ENCODE measurements at regions not wholly inside any gene's neighbourhood (a gene's known extent, or its start where the extent isn't known, plus 50 kb on each side); places are given as distances from the start of the nearest gene placed in this dataset.

DNA sequence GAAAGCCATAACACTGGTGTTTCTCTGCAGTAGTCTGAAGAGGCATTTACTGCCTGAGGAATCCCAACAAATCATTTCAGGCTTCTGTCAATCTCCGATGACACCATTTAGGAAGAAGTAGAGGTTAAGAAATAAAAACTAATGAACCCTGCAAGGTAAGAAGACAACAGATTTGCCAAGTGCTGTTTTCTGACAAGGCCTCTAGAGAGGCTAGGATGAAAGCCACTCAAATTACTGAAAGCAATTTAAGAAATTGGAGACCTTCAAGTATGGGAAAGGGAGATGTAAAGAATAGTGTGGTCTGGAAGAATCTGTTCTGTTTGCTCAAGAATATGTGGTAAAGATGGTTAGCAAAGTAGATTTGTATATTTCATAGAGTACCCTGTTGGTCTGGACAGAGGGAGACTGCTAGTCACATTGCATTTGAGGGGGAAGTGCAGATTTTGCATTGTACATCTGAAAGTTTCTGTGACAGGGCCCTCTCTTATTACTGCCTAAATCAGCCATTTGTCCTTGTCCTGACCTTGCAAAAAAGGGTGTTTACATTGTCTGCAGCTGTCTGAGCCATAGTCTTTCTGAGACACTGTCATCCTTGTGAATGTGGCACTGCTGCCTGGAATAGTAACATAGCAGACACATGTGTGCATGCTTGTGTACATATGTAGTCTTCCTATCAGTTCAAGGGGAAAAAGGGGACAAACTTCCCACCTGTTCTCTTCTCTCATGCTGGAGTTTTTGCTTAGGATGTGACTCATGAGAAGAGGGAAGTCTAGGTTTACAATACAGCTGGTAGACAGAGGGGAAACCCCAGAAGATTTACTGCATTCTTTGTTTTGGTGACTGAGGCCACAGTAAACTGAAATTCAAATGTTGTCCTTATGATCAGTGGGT is 640.2 kb upstream of the KIRREL3 start:
- DNase-seq (peak in 2 of 3 donors; percentile 16 to 43), ATAC-seq (ENCODE audit: insufficient read depth, low FRiP score) (no peak)
- H3K36me3 ChIP-seq (ENCODE audit: control insufficient read depth in 4 of 4, insufficient read depth in 4 of 4, low read length in 4 of 4) = no peaks in the 10 kb centered on the region
- TF ChIP-seq, protein P1, sequence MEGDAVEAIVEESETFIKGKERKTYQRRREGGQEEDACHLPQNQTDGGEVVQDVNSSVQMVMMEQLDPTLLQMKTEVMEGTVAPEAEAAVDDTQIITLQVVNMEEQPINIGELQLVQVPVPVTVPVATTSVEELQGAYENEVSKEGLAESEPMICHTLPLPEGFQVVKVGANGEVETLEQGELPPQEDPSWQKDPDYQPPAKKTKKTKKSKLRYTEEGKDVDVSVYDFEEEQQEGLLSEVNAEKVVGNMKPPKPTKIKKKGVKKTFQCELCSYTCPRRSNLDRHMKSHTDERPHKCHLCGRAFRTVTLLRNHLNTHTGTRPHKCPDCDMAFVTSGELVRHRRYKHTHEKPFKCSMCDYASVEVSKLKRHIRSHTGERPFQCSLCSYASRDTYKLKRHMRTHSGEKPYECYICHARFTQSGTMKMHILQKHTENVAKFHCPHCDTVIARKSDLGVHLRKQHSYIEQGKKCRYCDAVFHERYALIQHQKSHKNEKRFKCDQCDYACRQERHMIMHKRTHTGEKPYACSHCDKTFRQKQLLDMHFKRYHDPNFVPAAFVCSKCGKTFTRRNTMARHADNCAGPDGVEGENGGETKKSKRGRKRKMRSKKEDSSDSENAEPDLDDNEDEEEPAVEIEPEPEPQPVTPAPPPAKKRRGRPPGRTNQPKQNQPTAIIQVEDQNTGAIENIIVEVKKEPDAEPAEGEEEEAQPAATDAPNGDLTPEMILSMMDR (IDR thresholded peaks at IDR 0.05; ENCODE audit: control extremely low read depth, extremely low read depth) = no peak
- H3K9ac ChIP-seq (ENCODE audit: insufficient read depth in 1 of 2, low read length in 2 of 2) = no peak overlapping the region
- H3K4me1 ChIP-seq (ENCODE audit: control insufficient read depth in 5 of 5, insufficient read depth in 5 of 5, low read length in 5 of 5) = no peaks in the 10 kb centered on the region
- H3K4me3 ChIP-seq = no peak overlapping the region
- H3K27ac ChIP-seq (ENCODE audit: low read depth in 1 of 2, low read length in 1 of 2) = no peak overlapping the region
- H3K9me3 ChIP-seq (ENCODE audit: control insufficient read depth in 4 of 4, insufficient read depth in 3 of 4, low read length in 3 of 4) = no peaks in the 10 kb centered on the region
- no peaks in the 10 kb centered on the region for H3K27me3 ChIP-seq (ENCODE audit: control insufficient read depth in 3 of 3, insufficient read depth in 3 of 3, low read length in 2 of 3)
- WGBS, 2 donors = 88 to 94% methylated on average over 1 of the region's 1 CpG

DNA sequence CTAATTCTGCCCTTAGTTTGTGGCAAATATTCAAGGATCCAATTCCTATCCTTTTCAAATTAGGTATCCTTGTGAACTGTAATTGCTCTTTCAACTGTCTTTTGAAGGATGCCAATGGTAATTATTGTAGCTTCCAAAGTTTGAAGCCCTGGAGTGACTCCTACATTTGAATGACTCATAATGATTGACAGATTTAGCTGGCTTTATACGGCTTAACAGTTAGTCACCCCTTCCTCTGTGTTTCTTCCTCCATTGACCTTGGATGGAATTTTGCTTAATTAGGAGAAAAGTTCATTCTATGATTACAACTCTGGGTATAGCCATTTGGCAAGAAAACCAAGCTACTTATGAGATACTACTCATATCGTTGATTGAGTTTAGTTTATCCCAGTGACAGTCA is 639.3 kb upstream of the KIRREL3 start:
- Histone ChIP-seq H3K36me3 (ENCODE audit: control insufficient read depth in 4 of 4, insufficient read depth in 4 of 4, low read length in 4 of 4) (no peaks in the 10 kb centered on the region), H3K27ac (ENCODE audit: low read depth in 1 of 2, low read length in 1 of 2) (no peak overlapping the region), H3K27me3 (ENCODE audit: control insufficient read depth in 3 of 3, insufficient read depth in 3 of 3, low read length in 2 of 3) (no peaks in the 10 kb centered on the region), H3K4me1 (ENCODE audit: control insufficient read depth in 5 of 5, insufficient read depth in 5 of 5, low read length in 5 of 5) (no peaks in the 10 kb centered on the region), H3K9me3 (ENCODE audit: control insufficient read depth in 4 of 4, insufficient read depth in 3 of 4, low read length in 3 of 4) (no peaks in the 10 kb centered on the region), H3K9ac (ENCODE audit: insufficient read depth in 1 of 2, low read length in 2 of 2) (no peak overlapping the region), H3K4me3 (no peak overlapping the region)
- DNase-seq (no peak), ATAC-seq (ENCODE audit: insufficient read depth, low FRiP score) (no peak)
- TF ChIP-seq, protein P1 (IDR thresholded peaks at IDR 0.05; ENCODE audit: control extremely low read depth, extremely low read depth) = no peak
- 56 to 65% methylated on average over 2 of the region's 2 CpGs for WGBS, 2 donors

DNA sequence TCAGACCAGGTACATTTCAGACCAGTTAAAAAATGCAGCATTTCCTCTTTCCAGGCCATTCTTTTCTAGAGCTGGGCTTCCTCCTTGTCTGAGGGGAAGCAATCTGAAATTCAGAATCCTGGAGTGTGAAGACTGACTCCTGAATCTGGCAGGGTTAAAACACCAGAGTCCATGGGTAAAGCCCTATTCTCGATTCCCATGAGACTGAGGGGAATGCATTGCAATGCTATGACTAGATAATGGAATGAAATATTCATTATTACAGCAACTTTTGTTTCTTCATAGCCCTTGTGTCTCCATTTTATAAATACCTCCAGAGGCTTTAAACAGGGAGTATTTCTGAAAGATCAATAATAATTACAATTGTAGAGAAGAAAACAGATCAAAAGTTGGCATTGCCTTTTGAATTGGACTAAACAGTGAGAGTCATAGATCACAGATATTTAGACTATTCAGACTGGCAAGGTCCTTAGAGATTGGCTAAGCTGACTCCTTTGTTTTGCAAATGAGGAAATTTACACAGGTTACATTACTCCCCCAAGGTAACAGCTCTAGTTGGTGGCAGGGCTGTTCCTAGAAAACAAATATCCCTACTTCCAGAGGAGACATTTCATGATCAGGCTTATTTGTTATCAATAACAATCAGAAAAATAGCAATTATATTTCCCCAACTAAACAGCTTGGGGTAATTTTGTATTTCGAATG is 632.6 kb upstream of the KIRREL3 start:
- DNase-seq (no peak), ATAC-seq (ENCODE audit: insufficient read depth, low FRiP score) (no peak)
- TF ChIP-seq, protein P1 (IDR thresholded peaks at IDR 0.05; ENCODE audit: control extremely low read depth, extremely low read depth) = no peak

More for the DNA sequence above, 632.6 kb upstream of the KIRREL3 start:
- Histone ChIP-seq H3K27me3 (ENCODE audit: control insufficient read depth in 3 of 3, insufficient read depth in 3 of 3, low read length in 2 of 3) (no peaks in the 10 kb centered on the region), H3K36me3 (ENCODE audit: control insufficient read depth in 4 of 4, insufficient read depth in 4 of 4, low read length in 4 of 4) (no peaks in the 10 kb centered on the region), H3K27ac (ENCODE audit: low read depth in 1 of 2, low read length in 1 of 2) (no peak overlapping the region), H3K4me3 (no peak overlapping the region), H3K4me1 (ENCODE audit: control insufficient read depth in 5 of 5, insufficient read depth in 5 of 5, low read length in 5 of 5) (peaks cover 0 to 8% (median 3%) of the 10 kb centered on the region in 5 donors), H3K9ac (ENCODE audit: insufficient read depth in 1 of 2, low read length in 2 of 2) (no peak overlapping the region), H3K9me3 (ENCODE audit: control insufficient read depth in 4 of 4, insufficient read depth in 3 of 4, low read length in 3 of 4) (no peaks in the 10 kb centered on the region)
- WGBS, 2 donors = 74 to 83% methylated on average over 2 of the region's 2 CpGs
